Hepatocyte (in vitro differentiated cells): ENCODE measurements at regions not wholly inside any gene's neighbourhood (a gene's known extent, or its start where the extent isn't known, plus 50 kb on each side); places are given as distances from the start of the nearest gene placed in this dataset.
"Not testable (repeated sequence)": the region's sequence is repeated elsewhere in the genome, so short reads cannot be mapped to it uniquely, and the experiment has no call there.

Source experiments
- DNase-seq: peaks from one replicate; pipeline ENCODE4 v3.0.0-alpha.2; 2016; ENCODE audit warnings: low spot score
- H2AFZ ChIP-seq: fragments of 200-600 bp; sonication (generic); 2 replicates; pipeline ENCODE4 v1.6.0; 2016; ENCODE audit warnings: antibody characterized with exemption, mild to moderate bottlenecking
- H3K27ac ChIP-seq: fragments of 200-600 bp; sonication (generic); 2 replicates; pipeline ENCODE4 v1.5.1; 2016; ENCODE audit warnings: mild to moderate bottlenecking
- H3K27me3 ChIP-seq: fragments of 200-600 bp; sonication (generic); 2 replicates; pipeline ENCODE4 v1.6.1; 2016
- H3K36me3 ChIP-seq: fragments of 200-600 bp; sonication (generic); replicated peaks from 2 replicates; pipeline ENCODE4 v1.5.1; 2016; ENCODE audit warnings: low read depth; ENCODE audit not compliant: insufficient read depth
- H3K4me1 ChIP-seq: fragments of 200-600 bp; sonication (generic); 2 replicates; pipeline ENCODE4 v1.5.1; 2016; ENCODE audit warnings: mild to moderate bottlenecking, moderate library complexity; ENCODE audit not compliant: insufficient read depth
- H3K4me2 ChIP-seq: fragments of 200-600 bp; sonication (generic); 2 replicates; pipeline ENCODE4 v1.6.0; 2016
- H3K4me3 ChIP-seq: fragments of 200-600 bp; sonication (generic); 2 replicates; pipeline ENCODE4 v1.5.1; 2016; ENCODE audit warnings: mild to moderate bottlenecking
- H3K79me2 ChIP-seq: fragments of 200-600 bp; sonication (generic); 2 replicates; pipeline ENCODE4 v1.6.0; 2017; ENCODE audit warnings: mild to moderate bottlenecking
- H3K9me2 ChIP-seq: fragments of 200-600 bp; sonication (generic); replicated peaks from 2 replicates; pipeline ENCODE4 v1.6.0; 2017; ENCODE audit warnings: mild to moderate bottlenecking; ENCODE audit not compliant: insufficient read depth
- H3K9me3 ChIP-seq: fragments of 200-600 bp; sonication (generic); 2 replicates; pipeline ENCODE4 v1.5.1; 2016; ENCODE audit warnings: low read depth, mild to moderate bottlenecking
- H4K20me1 ChIP-seq: fragments of 200-600 bp; sonication (generic); 2 replicates; pipeline ENCODE4 v1.6.0; 2016; ENCODE audit warnings: mild to moderate bottlenecking; ENCODE audit not compliant: insufficient read depth, poor library complexity, severe bottlenecking
- EZH2 ChIP-seq: fragments of 200-600 bp; sonication (generic); IDR thresholded peaks from 2 replicates; pipeline ENCODE4 v1.6.1; 2016; ENCODE audit warnings: antibody characterized with exemption, mild to moderate bottlenecking, borderline replicate concordance
- EZH2phosphoT487 ChIP-seq: fragments of 200-600 bp; sonication (generic); IDR thresholded peaks from one replicate; pipeline ENCODE4 v1.6.1; 2018; ENCODE audit warnings: antibody characterized with exemption, mild to moderate bottlenecking, low read depth, moderate library complexity; ENCODE audit not compliant: unreplicated experiment, severe bottlenecking
- WGBS: methylation state at CpG from one replicate; pipeline ENCODE4 v1.1.6; 2016; ENCODE audit warnings: low lambda C conversion rate; ENCODE audit errors: missing lambda C conversion rate; 5-methylcytosine and 5-hydroxymethylcytosine counted together
- TF ChIP-seq, protein P1 (sequence below): fragments of 200-600 bp; sonication (generic); IDR thresholded peaks from 2 replicates; pipeline ENCODE4 v1.5.1; 2016; ENCODE audit warnings: antibody characterized with exemption, mild to moderate bottlenecking; ENCODE audit not compliant: poor library complexity

DNA sequence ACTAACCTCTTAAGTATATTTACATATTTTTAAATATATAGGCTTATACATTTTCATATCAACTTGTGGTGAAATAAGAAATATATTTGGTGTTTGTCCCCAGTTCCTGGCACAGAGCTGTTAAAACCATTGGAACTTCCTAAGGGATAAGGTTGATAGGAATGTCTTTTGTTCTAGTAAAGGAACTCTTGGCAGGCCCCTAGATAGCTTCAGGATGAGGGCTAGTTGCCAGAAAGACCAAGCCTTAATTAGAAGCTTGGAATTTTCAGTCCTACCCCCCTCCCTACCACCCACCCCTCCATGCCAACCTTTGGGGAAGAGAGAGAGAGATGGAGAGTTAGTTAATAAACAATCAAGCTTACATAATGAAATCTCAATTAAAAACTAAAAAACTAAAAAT is 638.6 kb upstream of the ACO1 start:
- H3K4me2 ChIP-seq, result no peak overlapping the region
- no peaks in the 10 kb centered on the region for H3K9me2 ChIP-seq
- no peaks in the 10 kb centered on the region for H3K79me2 ChIP-seq
- H4K20me1 ChIP-seq, result no peaks in the 10 kb centered on the region
- H3K4me1 ChIP-seq, result no peaks in the 10 kb centered on the region
- no peaks in the 10 kb centered on the region for H3K36me3 ChIP-seq
- H3K27ac ChIP-seq, result no peak overlapping the region
- no peak overlapping the region for H3K4me3 ChIP-seq
- DNase-seq, result no peak
- H3K9me3 ChIP-seq, result no peaks in the 10 kb centered on the region
- H3K27me3 ChIP-seq, result no peaks in the 10 kb centered on the region
- no peak overlapping the region for H2AFZ ChIP-seq
- TF ChIP-seq, protein P1, sequence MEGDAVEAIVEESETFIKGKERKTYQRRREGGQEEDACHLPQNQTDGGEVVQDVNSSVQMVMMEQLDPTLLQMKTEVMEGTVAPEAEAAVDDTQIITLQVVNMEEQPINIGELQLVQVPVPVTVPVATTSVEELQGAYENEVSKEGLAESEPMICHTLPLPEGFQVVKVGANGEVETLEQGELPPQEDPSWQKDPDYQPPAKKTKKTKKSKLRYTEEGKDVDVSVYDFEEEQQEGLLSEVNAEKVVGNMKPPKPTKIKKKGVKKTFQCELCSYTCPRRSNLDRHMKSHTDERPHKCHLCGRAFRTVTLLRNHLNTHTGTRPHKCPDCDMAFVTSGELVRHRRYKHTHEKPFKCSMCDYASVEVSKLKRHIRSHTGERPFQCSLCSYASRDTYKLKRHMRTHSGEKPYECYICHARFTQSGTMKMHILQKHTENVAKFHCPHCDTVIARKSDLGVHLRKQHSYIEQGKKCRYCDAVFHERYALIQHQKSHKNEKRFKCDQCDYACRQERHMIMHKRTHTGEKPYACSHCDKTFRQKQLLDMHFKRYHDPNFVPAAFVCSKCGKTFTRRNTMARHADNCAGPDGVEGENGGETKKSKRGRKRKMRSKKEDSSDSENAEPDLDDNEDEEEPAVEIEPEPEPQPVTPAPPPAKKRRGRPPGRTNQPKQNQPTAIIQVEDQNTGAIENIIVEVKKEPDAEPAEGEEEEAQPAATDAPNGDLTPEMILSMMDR, result no peak
- TF ChIP-seq EZH2phosphoT487 (no peak), EZH2 (no peak)

DNA sequence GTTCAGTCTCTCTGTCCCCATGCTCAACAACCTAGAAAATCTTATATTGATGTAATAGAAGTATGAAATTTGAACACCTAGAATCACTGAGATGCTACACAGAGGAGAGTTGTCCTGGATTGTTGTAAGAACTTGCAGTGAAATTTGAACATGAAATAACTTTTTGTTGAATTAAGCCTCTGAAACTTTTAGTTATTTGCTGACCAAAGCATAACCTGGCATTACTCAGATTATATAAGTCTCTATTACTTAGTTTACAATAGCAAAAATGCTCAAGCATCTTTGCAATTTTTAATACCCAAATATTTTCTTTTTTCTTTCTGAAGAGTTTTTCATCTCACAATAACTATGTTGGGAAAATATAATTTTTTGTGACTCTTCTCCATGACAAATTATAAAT is 630.7 kb upstream of the ACO1 start:
- Histone ChIP-seq H3K27me3 (no peaks in the 10 kb centered on the region), H3K9me3 (no peaks in the 10 kb centered on the region), H3K9me2 (no peaks in the 10 kb centered on the region), H3K4me1 (no peaks in the 10 kb centered on the region), H3K36me3 (no peaks in the 10 kb centered on the region), H4K20me1 (no peaks in the 10 kb centered on the region), H3K4me2 (no peak overlapping the region), H2AFZ (no peak overlapping the region), H3K79me2 (no peaks in the 10 kb centered on the region), H3K27ac (no peak overlapping the region), H3K4me3 (no peak overlapping the region)
- TF ChIP-seq EZH2phosphoT487 (no peak), EZH2 (no peak)
- TF ChIP-seq, protein P1, result no peak
- DNase-seq, result no peak

DNA sequence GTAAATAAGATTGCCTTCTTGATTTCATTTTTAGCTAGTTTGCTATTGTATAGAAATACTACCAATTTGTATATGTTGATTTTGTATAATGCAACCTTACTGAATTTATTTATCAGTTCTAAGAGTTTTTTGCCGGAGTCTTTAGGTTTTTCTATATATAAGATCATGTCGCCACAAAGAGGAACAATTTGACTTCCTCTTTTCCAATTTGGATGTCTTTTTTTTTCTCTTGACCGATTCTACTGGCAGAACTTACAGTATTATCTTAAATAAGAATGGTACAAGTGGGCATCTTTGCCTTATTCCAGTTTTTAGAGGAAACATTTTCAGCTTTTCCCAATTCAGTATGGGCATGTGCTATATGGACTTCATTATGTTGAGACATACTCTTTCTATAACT is 624.7 kb upstream of the ACO1 start:
- Histone ChIP-seq H3K9me3 (no peaks in the 10 kb centered on the region), H3K4me3 (no peak overlapping the region), H3K27ac (no peak overlapping the region), H3K4me2 (no peak overlapping the region), H3K4me1 (no peaks in the 10 kb centered on the region), H4K20me1 (no peaks in the 10 kb centered on the region), H3K27me3 (no peaks in the 10 kb centered on the region), H3K79me2 (no peaks in the 10 kb centered on the region), H3K36me3 (no peaks in the 10 kb centered on the region), H3K9me2 (no peaks in the 10 kb centered on the region), H2AFZ (no peak overlapping the region)
- WGBS, result 92% methylated on average over 3 of the region's 3 CpGs
- no peak for TF ChIP-seq EZH2phosphoT487
- TF ChIP-seq, protein P1, result no peak
- TF ChIP-seq EZH2, result no peak
- DNase-seq, result no peak

DNA sequence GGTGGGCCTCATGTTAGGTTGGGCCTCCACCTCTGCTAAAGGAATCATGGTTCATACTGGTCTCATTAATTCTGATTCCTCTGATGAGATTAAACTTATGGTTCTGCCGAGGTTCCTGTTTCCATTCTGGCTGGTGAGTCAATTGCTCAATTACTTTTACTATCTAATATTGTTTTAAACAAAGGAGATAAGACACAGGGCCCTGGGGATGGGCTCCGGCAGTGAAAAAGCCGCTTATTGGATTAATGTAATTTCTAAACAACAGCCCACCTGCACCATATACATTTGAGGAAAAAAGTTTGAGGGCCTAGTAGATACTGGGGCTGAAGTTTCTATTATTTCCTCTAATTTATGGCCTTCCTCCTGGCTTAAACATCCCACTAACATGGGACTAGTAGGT is 610.4 kb upstream of the ACO1 start:
- not testable (repeated sequence) for H3K36me3 ChIP-seq, H3K79me2 ChIP-seq, H3K9me3 ChIP-seq, H3K4me1 ChIP-seq, H2AFZ ChIP-seq, H3K4me2 ChIP-seq, H3K4me3 ChIP-seq, DNase-seq, H3K27ac ChIP-seq, H3K27me3 ChIP-seq, H3K9me2 ChIP-seq, H4K20me1 ChIP-seq
- WGBS, result 64% methylated on average over 3 of the region's 3 CpGs
